Left lung (tissue), 4 donors: ENCODE measurements at regions not wholly inside any gene's neighbourhood (a gene's known extent, or its start where the extent isn't known, plus 50 kb on each side); places are given as distances from the start of the nearest gene placed in this dataset.
A peak's percentile ranks its signal among the peaks of the same experiment; 100 is the strongest.

Source experiments
- ATAC-seq: fragments of 200-7000 bp; cut with Tn5 transposase; one replicate; pipeline ENCODE4 v1.9.1; 2020; ENCODE audit warnings: moderate library complexity
- DNase-seq, 4 donors: peaks; one replicate each; pipeline ENCODE4 v3.0.0-alpha.2; 2013 to 2020
- H3K27ac ChIP-seq, 2 donors: fragments of 200-600 bp; sonication (generic) in 1 of 2; one replicate each; pipeline versions ENCODE4 v1.5.0 to v1.8.0; 2020 to 2021
- H3K27me3 ChIP-seq, 2 donors: fragments of 200-600 bp; sonication (generic) in 1 of 2; one replicate each; pipeline versions ENCODE4 v1.5.0 to v1.8.0; 2020 to 2021
- H3K36me3 ChIP-seq, 2 donors: fragments of 200-600 bp; sonication (generic) in 1 of 2; one replicate each; pipeline versions ENCODE4 v1.5.0 to v1.8.0; 2020 to 2021
- H3K4me1 ChIP-seq, 2 donors: fragments of 200-600 bp; one replicate each; pipeline ENCODE4 v1.8.0; 2021
- H3K4me3 ChIP-seq, 2 donors: fragments of 200-600 bp; sonication (generic) in 1 of 2; one replicate each; pipeline versions ENCODE4 v1.5.0 to v1.8.0; 2020 to 2021; ENCODE audit warnings: mild to moderate bottlenecking in 1 of 2
- H3K9me3 ChIP-seq, 2 donors: fragments of 200-600 bp; sonication (generic) in 1 of 2; one replicate each; pipeline versions ENCODE4 v1.5.0 to v1.8.0; 2020 to 2021
- intact Hi-C, 2 donors: fragments of 100-400 bp; cut with DNase I; formaldehyde crosslinking; loops; one replicate each; pipeline versions ENCODE4 v1.11.2 to v1.14.2; 2022
- TF ChIP-seq, protein P1 (sequence below), 2 donors: fragments of 200-600 bp; sonication (generic) in 1 of 2; IDR thresholded peaks; one replicate each; pipeline versions ENCODE4 v1.5.0 to v1.8.0; 2021; ENCODE audit warnings: antibody characterized with exemption in 2 of 2
- donor health status: DM: no; HTN: yes; CAD: no.
- donor health status: DM: no; HTN: no; CAD: no.

DNA sequence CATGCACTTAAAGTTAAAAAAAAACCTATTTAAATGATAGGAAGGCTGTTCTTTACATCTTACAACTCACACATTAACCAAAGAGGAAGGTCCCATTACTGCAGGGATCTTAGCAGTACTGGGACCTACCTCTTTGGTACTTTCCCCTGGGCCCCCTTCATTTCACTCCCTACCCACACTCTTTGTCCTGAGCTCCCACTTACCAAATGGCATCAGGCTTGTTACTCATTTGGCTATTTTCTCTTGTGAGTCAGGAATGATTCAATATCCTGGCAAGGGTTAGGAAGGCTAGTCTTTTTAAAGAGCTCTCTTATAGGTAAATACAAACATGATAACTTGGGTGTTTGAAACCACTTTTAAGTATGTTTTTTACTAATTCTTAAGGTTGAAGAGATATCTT is 117.4 kb upstream of the ELL2 start:
- ATAC-seq (peak; percentile 73), DNase-seq (no peak)
- H3K27ac ChIP-seq: no peak overlapping the region
- no peaks in the 10 kb centered on the region for H3K36me3 ChIP-seq
- TF ChIP-seq, protein P1, sequence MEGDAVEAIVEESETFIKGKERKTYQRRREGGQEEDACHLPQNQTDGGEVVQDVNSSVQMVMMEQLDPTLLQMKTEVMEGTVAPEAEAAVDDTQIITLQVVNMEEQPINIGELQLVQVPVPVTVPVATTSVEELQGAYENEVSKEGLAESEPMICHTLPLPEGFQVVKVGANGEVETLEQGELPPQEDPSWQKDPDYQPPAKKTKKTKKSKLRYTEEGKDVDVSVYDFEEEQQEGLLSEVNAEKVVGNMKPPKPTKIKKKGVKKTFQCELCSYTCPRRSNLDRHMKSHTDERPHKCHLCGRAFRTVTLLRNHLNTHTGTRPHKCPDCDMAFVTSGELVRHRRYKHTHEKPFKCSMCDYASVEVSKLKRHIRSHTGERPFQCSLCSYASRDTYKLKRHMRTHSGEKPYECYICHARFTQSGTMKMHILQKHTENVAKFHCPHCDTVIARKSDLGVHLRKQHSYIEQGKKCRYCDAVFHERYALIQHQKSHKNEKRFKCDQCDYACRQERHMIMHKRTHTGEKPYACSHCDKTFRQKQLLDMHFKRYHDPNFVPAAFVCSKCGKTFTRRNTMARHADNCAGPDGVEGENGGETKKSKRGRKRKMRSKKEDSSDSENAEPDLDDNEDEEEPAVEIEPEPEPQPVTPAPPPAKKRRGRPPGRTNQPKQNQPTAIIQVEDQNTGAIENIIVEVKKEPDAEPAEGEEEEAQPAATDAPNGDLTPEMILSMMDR (IDR thresholded peaks at IDR 0.05): no peak
- intact Hi-C loops: no loop called here
- no peaks in the 10 kb centered on the region for H3K4me1 ChIP-seq
- H3K4me3 ChIP-seq: no peak overlapping the region
- H3K9me3 ChIP-seq: no peaks in the 10 kb centered on the region
- no peaks in the 10 kb centered on the region for H3K27me3 ChIP-seq

DNA sequence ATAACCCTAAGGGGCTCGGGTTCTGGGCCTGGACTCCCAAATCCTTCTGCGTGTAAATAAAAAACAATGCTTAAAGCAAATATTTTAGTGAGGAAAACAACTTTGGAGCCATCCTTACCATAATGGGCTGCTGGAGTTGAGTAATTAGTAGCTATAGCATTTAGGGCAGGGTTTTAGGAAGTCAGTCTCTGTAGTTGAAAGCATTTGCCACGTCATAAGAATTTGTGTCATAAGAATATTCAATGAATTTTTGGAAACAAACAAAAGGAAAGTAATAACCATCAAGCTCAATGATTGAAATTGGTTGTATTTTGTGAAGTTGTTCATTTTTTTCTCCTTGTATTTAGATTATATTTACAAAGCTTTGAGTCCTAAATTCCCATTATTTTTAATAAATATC is 114.8 kb upstream of the ELL2 start:
- no peak overlapping the region for H3K4me3 ChIP-seq
- intact Hi-C loops: no loop called here
- no peaks in the 10 kb centered on the region for H3K4me1 ChIP-seq
- ATAC-seq: no peak
- no peaks in the 10 kb centered on the region for H3K36me3 ChIP-seq
- no peak for DNase-seq
- no peak overlapping the region for H3K27ac ChIP-seq
- no peaks in the 10 kb centered on the region for H3K9me3 ChIP-seq
- TF ChIP-seq, protein P1 (IDR thresholded peaks at IDR 0.05): no peak
- H3K27me3 ChIP-seq: no peaks in the 10 kb centered on the region

DNA sequence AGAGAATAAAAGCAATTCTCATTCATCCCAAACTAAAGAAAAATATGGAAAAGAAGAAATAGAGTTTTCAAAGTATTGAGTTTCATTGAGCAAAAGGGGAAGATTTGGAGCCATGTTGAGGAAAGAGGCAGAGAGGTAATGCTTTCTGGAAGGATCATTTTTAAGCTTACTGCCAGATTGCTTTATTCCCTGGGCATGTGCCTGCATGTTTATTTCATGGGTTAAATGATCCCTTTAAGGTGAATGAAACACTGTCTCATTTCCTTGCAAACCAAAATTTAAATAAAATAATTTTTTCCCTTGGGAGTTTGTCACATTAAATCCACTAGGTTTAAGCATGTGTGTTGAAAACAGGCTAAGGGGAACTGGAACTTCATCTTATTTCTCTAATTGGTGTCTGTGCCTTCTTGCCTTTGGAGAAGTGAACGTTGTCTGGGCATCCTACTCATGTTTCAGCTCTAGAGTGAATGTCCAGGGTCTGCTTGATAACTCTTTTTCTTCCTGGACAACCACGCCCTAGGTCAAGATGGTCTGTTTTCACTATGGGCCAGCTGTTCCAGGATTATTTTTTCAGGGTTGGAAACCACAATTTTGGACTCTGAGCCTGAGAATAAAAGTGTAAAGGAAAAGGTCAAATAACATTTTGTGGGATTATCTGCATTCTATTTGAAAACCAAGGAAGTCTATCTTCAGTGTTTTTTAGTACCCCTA is 114.1 kb upstream of the ELL2 start:
- ATAC-seq: no peak
- Histone ChIP-seq H3K4me3 (no peak overlapping the region), H3K9me3 (no peaks in the 10 kb centered on the region), H3K27me3 (no peaks in the 10 kb centered on the region), H3K4me1 (no peaks in the 10 kb centered on the region), H3K27ac (no peak overlapping the region), H3K36me3 (no peaks in the 10 kb centered on the region)
- TF ChIP-seq, protein P1 (IDR thresholded peaks at IDR 0.05): no peak
- intact Hi-C loops: no loop called here
- no peak for DNase-seq

DNA sequence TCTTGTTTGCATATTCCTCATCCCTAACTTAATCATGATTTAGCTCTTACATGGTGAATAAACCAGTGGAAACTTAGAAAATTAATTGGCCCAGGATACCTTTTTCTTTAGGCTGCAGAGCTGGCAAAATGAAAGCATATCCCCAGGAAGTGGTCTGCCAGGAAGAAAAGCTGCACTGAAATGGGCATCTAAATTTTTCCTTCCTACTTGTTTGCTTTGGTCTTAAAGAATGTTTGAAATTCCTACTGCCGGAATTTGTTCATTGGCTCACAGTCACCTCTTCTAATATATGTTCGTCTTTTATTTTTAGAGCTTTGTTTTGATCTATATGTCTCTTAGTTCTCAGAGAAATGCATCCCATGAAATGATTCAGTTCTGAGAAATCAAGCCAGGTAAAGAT is 113.2 kb upstream of the ELL2 start:
- ATAC-seq (no peak), DNase-seq (no peak)
- no peaks in the 10 kb centered on the region for H3K9me3 ChIP-seq
- TF ChIP-seq, protein P1 (IDR thresholded peaks at IDR 0.05): no peak
- intact Hi-C loops: no loop called here
- no peaks in the 10 kb centered on the region for H3K4me1 ChIP-seq
- no peak overlapping the region for H3K4me3 ChIP-seq
- no peaks in the 10 kb centered on the region for H3K27me3 ChIP-seq
- H3K27ac ChIP-seq: no peak overlapping the region
- no peaks in the 10 kb centered on the region for H3K36me3 ChIP-seq

DNA sequence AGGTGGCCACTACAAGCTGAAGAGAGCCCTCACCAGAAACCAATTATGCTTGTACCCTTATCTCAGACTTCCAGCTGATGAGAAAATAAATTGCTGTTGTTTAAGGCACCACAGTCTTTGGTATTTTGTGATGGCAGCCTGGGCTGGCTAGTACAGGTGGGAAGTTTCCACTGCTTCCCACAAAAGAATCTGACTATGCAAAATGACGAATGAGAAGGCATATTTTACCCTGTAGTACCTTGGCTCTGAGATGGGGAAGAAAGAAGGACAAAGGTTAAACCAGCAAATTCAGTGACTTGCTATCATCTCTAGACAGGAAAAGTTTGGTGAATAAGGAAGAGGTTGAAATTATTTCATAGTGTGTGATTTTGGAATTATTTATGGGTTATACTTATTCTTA is 112.8 kb upstream of the ELL2 start:
- Histone ChIP-seq H3K4me1 (no peaks in the 10 kb centered on the region), H3K36me3 (no peaks in the 10 kb centered on the region), H3K27me3 (no peaks in the 10 kb centered on the region), H3K27ac (no peak overlapping the region), H3K9me3 (no peaks in the 10 kb centered on the region), H3K4me3 (no peak overlapping the region)
- TF ChIP-seq, protein P1 (IDR thresholded peaks at IDR 0.05): no peak
- no peak for DNase-seq
- intact Hi-C loops: no loop called here
- no peak for ATAC-seq
